NCI-H69 (cell line): ENCODE measurements at regions not wholly inside any gene's neighbourhood (a gene's known extent, or its start where the extent isn't known, plus 50 kb on each side); places are given as distances from the start of the nearest gene placed in this dataset.

ENCODE experiments used
- DNase-seq: peaks from one replicate; lab custom pipeline; 2025; lab: John Stamatoyannopoulos, UW

- DNase-seq: no peak
Observed at GRCh38 chr4:43345323-43345925, 452.9 kb downstream of the GRXCR1 start.

- no peak for DNase-seq
Observed at GRCh38 chr4:43348591-43348990, 456.1 kb downstream of the GRXCR1 start.

- no peak for DNase-seq
Observed at GRCh38 chr4:43351970-43352806, 459.7 kb downstream of the GRXCR1 start.

- DNase-seq: no peak
Observed at GRCh38 chr4:43352859-43353258, 460.3 kb downstream of the GRXCR1 start.

- DNase-seq: no peak
Observed at GRCh38 chr4:43353552-43353951, 461.0 kb downstream of the GRXCR1 start.

GRCh38 chr4:43356786-43357185, 464.3 kb downstream of the GRXCR1 start:
- DNase-seq: no peak

- no peak for DNase-seq
Observed at GRCh38 chr4:43357252-43357974, 464.9 kb downstream of the GRXCR1 start.

GRCh38 chr4:43360296-43360695, 467.8 kb downstream of the GRXCR1 start:
- DNase-seq: no peak

- no peak for DNase-seq
Observed at GRCh38 chr4:43362875-43363636, 470.5 kb downstream of the GRXCR1 start.

GRCh38 chr4:43369036-43369594, 476.6 kb downstream of the GRXCR1 start:
- no peak for DNase-seq

GRCh38 chr4:43373201-43373600, 480.7 kb downstream of the GRXCR1 start:
- DNase-seq: no peak

GRCh38 chr4:43374216-43374751, 481.8 kb downstream of the GRXCR1 start:
- DNase-seq: no peak

- no peak for DNase-seq
Observed at GRCh38 chr4:43379016-43379415, 486.5 kb downstream of the GRXCR1 start.

- DNase-seq: no peak
Observed at GRCh38 chr4:43380093-43380492, 487.6 kb downstream of the GRXCR1 start.

- DNase-seq: no peak
Observed at GRCh38 chr4:43391069-43391468, 498.6 kb downstream of the GRXCR1 start.

- no peak for DNase-seq
Observed at GRCh38 chr4:43394976-43395375, 502.5 kb downstream of the GRXCR1 start.

GRCh38 chr4:43399726-43400125, 507.2 kb downstream of the GRXCR1 start:
- no peak for DNase-seq

- no peak for DNase-seq
Observed at GRCh38 chr4:43402393-43402792, 509.9 kb downstream of the GRXCR1 start.

- DNase-seq: no peak
Observed at GRCh38 chr4:43410636-43411035, 518.1 kb downstream of the GRXCR1 start.

- DNase-seq: no peak
Observed at GRCh38 chr4:43411226-43411625, 518.7 kb downstream of the GRXCR1 start.

GRCh38 chr4:43423276-43423675, 530.8 kb downstream of the GRXCR1 start:
- DNase-seq: no peak

- no peak for DNase-seq
Observed at GRCh38 chr4:43425206-43425605, 532.7 kb downstream of the GRXCR1 start.
